Spleen (tissue), 11 donors: ENCODE measurements at regions not wholly inside any gene's neighbourhood (a gene's known extent, or its start where the extent isn't known, plus 50 kb on each side); places are given as distances from the start of the nearest gene placed in this dataset.

Source experiments
- DNase-seq: peaks from one replicate; pipeline ENCODE4 v3.0.0-alpha.2; 2020
- H3K27ac ChIP-seq, 8 donors: fragments of 200-600 bp; sonication (generic) in 7 of 8; 1 replicate in 4 of 8; 2 replicates in 4 of 8; pipeline versions ENCODE4 v1.5.0 to v1.8.0; 2016 to 2021; ENCODE audit warnings: inconsistent platforms in 4 of 8, mild to moderate bottlenecking in 4 of 8, moderate library complexity in 1 of 8
- H3K27me3 ChIP-seq, 7 donors: fragments of 200-600 bp; sonication (generic) in 6 of 7; replicated peaks in 1 of 7; 1 replicate in 4 of 7; 2 replicates in 3 of 7; pipeline versions ENCODE4 v1.5.0 to v1.8.0; 2016 to 2021; ENCODE audit warnings: inconsistent platforms in 3 of 7, mild to moderate bottlenecking in 1 of 7
- H3K36me3 ChIP-seq, 6 donors: fragments of 200-600 bp; sonication (generic) in 5 of 6; 1 replicate in 4 of 6; 2 replicates in 2 of 6; pipeline versions ENCODE4 v1.5.0 to v1.8.0; 2016 to 2021; ENCODE audit warnings: inconsistent platforms in 2 of 6
- H3K4me1 ChIP-seq, 6 donors: fragments of 200-600 bp; sonication (generic) in 5 of 6; 1 replicate in 3 of 6; 2 replicates in 3 of 6; pipeline versions ENCODE4 v1.5.0 to v1.8.0; 2016 to 2021; ENCODE audit warnings: inconsistent platforms in 3 of 6
- H3K4me3 ChIP-seq, 8 donors: fragments of 200-600 bp; sonication (generic) in 7 of 8; 1 replicate in 4 of 8; 2 replicates in 4 of 8; pipeline versions ENCODE4 v1.5.0 to v1.8.0; 2016 to 2021; ENCODE audit warnings: inconsistent platforms in 4 of 8, mild to moderate bottlenecking in 4 of 8, moderate library complexity in 2 of 8
- H3K9me3 ChIP-seq, 8 donors: fragments of 200-600 bp; sonication (generic) in 7 of 8; 1 replicate in 4 of 8; 2 replicates in 4 of 8; pipeline versions ENCODE4 v1.5.0 to v1.8.0; 2016 to 2021; ENCODE audit warnings: inconsistent platforms in 4 of 8
- POLR2A ChIP-seq, 3 donors: fragments of 450-650 bp; IDR thresholded peaks; one replicate each; pipeline ENCODE4 v1.5.1; 2017; ENCODE audit warnings: antibody characterized with exemption in 3 of 3, mild to moderate bottlenecking in 1 of 3
- POLR2AphosphoS5 ChIP-seq, 3 donors: sonication (generic); formaldehyde crosslinking; IDR thresholded peaks; one replicate each; pipeline ENCODE4 v1.5.1; 2017; ENCODE audit warnings: antibody characterized with exemption in 3 of 3
- WGBS, 5 donors: extraction: QIAGEN DNeasy Blood & Tissue Kit in 3 of 5; methylation state at CpG; one replicate each; pipeline versions ENCODE4 v1.1.5 to v1.1.7; 2013 to 2018; 5-methylcytosine and 5-hydroxymethylcytosine counted together
- intact Hi-C: fragments of 100-400 bp; cut with DNase I; formaldehyde crosslinking; loops from one replicate; pipeline ENCODE4 v1.15.0; 2023; ENCODE audit warnings: low total_unique reads
- TF ChIP-seq, protein P1 (sequence below), 11 experiments: fragments of 200-600 bp in 7 of 11; fragments of 450-650 bp in 4 of 11; sonication (generic) in 4 of 11; IDR thresholded peaks in 8 of 11; conservative IDR thresholded peaks in 3 of 11; 1 replicate in 7 of 11; 2 replicates in 4 of 11; pipeline versions ENCODE4 v1.4.0 to v1.8.0; 2016 to 2021; ENCODE audit warnings: antibody characterized with exemption in 11 of 11, inconsistent platforms in 4 of 11, mild to moderate bottlenecking in 1 of 11
- donor health status: healthy with polysubstance abuse.
- donor health status: DM: no; HTN: no; CAD: no; lungs with moderate emphysema.
- donor health status: DM: no; HTN: no; CAD: no.
- donor health status: Bipolar disorder and iron deficiency.
- donor health status: healthy.
- donor health status: DM: no; HTN: no; CAD: no.
- donor health status: DM: yes; HTN: yes; CAD: no.

DNA sequence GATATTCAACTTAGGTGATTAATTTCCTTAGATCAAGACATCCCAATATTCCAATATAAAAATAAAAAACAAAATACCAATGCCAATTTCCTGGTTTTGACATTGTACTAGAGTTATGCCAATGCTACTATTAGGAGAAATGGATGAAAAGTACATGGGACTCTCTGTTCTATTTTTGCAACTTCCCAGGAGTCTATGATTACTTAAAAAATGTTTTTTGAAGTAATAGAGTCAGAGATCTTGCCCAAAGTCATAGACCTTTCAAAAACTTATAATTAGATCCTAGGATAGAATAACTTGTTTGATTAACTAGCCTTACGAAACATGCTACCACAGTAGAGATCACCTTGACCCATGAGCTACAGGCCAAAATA lies 73.6 kb upstream of the MAOA start:
- H3K4me1 ChIP-seq = no peaks in the 10 kb centered on the region
- no peaks in the 10 kb centered on the region for H3K9me3 ChIP-seq
- TF ChIP-seq, protein P1, sequence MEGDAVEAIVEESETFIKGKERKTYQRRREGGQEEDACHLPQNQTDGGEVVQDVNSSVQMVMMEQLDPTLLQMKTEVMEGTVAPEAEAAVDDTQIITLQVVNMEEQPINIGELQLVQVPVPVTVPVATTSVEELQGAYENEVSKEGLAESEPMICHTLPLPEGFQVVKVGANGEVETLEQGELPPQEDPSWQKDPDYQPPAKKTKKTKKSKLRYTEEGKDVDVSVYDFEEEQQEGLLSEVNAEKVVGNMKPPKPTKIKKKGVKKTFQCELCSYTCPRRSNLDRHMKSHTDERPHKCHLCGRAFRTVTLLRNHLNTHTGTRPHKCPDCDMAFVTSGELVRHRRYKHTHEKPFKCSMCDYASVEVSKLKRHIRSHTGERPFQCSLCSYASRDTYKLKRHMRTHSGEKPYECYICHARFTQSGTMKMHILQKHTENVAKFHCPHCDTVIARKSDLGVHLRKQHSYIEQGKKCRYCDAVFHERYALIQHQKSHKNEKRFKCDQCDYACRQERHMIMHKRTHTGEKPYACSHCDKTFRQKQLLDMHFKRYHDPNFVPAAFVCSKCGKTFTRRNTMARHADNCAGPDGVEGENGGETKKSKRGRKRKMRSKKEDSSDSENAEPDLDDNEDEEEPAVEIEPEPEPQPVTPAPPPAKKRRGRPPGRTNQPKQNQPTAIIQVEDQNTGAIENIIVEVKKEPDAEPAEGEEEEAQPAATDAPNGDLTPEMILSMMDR (IDR thresholded peaks at IDR 0.05 in 8 of 11, conservative IDR thresholded peaks at IDR 0.05 in 3 of 11) = no peak
- TF ChIP-seq POLR2A (IDR thresholded peaks at IDR 0.05) (no peak), POLR2AphosphoS5 (IDR thresholded peaks at IDR 0.05) (no peak)
- peaks cover 0 to 14% (median 0%) of the 10 kb centered on the region in 7 donors for H3K27me3 ChIP-seq
- 83 to 100% (median 93%) methylated on average over 1 of the region's 1 CpG for WGBS, 5 donors
- no peak for DNase-seq
- H3K36me3 ChIP-seq = no peaks in the 10 kb centered on the region
- H3K27ac ChIP-seq = peak overlapping the region in 1 of 8 donors; percentile 73
- intact Hi-C loops = no loop called here
- H3K4me3 ChIP-seq = no peak overlapping the region

DNA sequence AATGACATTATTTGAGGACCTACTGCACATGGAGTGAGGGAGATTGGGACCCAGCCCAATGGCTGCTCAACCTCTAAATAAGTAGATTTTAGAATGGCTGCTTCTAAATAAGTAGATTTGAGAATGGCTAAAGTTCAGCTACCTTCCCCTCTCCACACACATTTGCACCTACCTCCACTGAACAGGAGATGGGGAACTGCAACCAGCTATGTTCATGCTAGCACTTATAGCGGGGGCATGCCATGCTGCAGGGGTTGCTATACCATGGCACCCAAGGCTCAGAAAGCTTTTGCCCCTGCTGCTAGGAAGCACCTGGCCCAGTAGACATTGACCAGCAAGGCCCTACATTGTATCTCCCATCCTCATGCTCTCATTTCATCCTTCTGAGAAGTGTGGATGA lies 70.2 kb upstream of the MAOA start:
- no peaks in the 10 kb centered on the region for H3K9me3 ChIP-seq
- TF ChIP-seq POLR2AphosphoS5 (IDR thresholded peaks at IDR 0.05) (no peak), POLR2A (IDR thresholded peaks at IDR 0.05) (no peak)
- TF ChIP-seq, protein P1 (IDR thresholded peaks at IDR 0.05 in 8 of 11, conservative IDR thresholded peaks at IDR 0.05 in 3 of 11) = no peak

DNA sequence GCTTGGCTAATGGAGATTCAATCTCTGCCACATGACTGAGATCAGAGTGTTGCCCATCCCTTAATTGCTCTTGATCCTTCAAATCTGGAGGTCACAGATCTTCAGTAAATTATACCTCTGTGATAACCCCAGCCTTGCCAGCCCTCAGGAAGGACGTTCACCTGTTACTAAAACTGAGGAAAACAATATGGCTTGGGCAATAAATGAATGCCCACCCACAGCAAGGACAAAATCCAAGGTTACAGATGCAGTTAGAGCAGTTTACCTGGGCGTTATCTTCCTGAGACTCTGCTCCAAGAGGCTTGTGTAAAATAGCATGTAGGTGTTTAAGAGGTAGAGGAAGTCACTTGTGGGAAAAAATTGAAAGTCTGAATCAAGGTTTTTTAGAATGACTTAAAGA lies 69.3 kb upstream of the MAOA start:
- Histone ChIP-seq H3K27me3 (peaks cover 0 to 16% (median 0%) of the 10 kb centered on the region in 7 donors), H3K4me3 (no peak overlapping the region), H3K9me3 (no peaks in the 10 kb centered on the region), H3K27ac (no peak overlapping the region), H3K36me3 (no peaks in the 10 kb centered on the region), H3K4me1 (no peaks in the 10 kb centered on the region)
- WGBS, 5 donors = 32 to 72% (median 57%) methylated on average over 2 of the region's 2 CpGs
- TF ChIP-seq POLR2A (IDR thresholded peaks at IDR 0.05) (no peak), POLR2AphosphoS5 (IDR thresholded peaks at IDR 0.05) (no peak)
- TF ChIP-seq, protein P1 (IDR thresholded peaks at IDR 0.05 in 8 of 11, conservative IDR thresholded peaks at IDR 0.05 in 3 of 11) = no peak
- no peak for DNase-seq
- intact Hi-C loops = no loop called here

More for the DNA sequence above, 70.2 kb upstream of the MAOA start:
- intact Hi-C loops = no loop called here
- Histone ChIP-seq H3K4me3 (no peak overlapping the region), H3K27me3 (peaks cover 0 to 16% (median 0%) of the 10 kb centered on the region in 7 donors), H3K36me3 (no peaks in the 10 kb centered on the region), H3K4me1 (no peaks in the 10 kb centered on the region), H3K27ac (no peak overlapping the region)
- 81 to 100% (median 90%) methylated on average over 1 of the region's 1 CpG for WGBS, 5 donors
- no peak for DNase-seq

DNA sequence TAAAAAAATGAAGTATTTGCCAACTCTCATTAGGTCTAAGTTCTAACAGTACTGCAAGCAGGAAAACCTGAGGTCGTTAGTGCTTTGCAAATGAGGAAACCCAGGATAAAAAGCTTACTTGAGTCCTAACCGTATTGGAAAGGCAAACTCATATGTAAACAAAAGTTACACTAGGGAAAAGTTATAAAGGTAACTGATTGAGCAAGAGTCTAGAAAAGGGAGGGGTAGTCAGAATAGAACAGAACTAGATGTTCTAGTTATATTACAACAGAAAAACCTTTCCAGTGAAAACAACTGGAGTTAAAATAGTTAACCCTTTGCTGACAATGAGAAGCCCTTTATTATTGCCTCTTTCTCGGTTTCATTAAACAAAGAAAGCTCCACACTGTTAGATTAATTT lies 66.4 kb upstream of the MAOA start:
- 35 to 47% (median 37%) methylated on average over 3 of the region's 3 CpGs for WGBS, 5 donors
- Histone ChIP-seq H3K4me3 (no peak overlapping the region), H3K4me1 (no peaks in the 10 kb centered on the region), H3K9me3 (no peaks in the 10 kb centered on the region), H3K27ac (peak overlapping the region in 4 of 8 donors; percentile 19 to 83 (median 49)), H3K27me3 (peaks cover 0 to 20% (median 0%) of the 10 kb centered on the region in 7 donors), H3K36me3 (no peaks in the 10 kb centered on the region)
- intact Hi-C loops = no loop called here
- no peak for DNase-seq
- TF ChIP-seq POLR2AphosphoS5 (IDR thresholded peaks at IDR 0.05) (no peak), POLR2A (IDR thresholded peaks at IDR 0.05) (no peak)
- TF ChIP-seq, protein P1 (IDR thresholded peaks at IDR 0.05 in 8 of 11, conservative IDR thresholded peaks at IDR 0.05 in 3 of 11) = no peak
